IMR-90 (cell line): ENCODE measurements at regions not wholly inside any gene's neighbourhood (a gene's known extent, or its start where the extent isn't known, plus 50 kb on each side); places are given as distances from the start of the nearest gene placed in this dataset.
A peak's percentile ranks its signal among the peaks of the same experiment; 100 is the strongest.

ENCODE experiments used
- CEBPB ChIP-seq: IDR thresholded peaks from 2 replicates; pipeline ENCODE4 v1.6.1; 2012; ENCODE audit warnings: low read depth, low read length, improper control_type of control experiment
- CTCF ChIP-seq: conservative IDR thresholded peaks from 2 replicates; pipeline ENCODE4 v1.5.1; 2012; ENCODE audit warnings: mild to moderate bottlenecking, low read depth, low read length, improper control_type of control experiment
- MXI1 ChIP-seq: IDR thresholded peaks from 2 replicates; pipeline ENCODE4 v1.6.1; 2012; ENCODE audit warnings: low read depth, mild to moderate bottlenecking, low read length, moderate library complexity, borderline replicate concordance
- POLR2A ChIP-seq: IDR thresholded peaks from 2 replicates; pipeline ENCODE4 v1.6.1; 2012; ENCODE audit warnings: mild to moderate bottlenecking, low read depth, low read length
- RAD21 ChIP-seq: IDR thresholded peaks from 2 replicates; pipeline ENCODE4 v1.6.1; 2012; ENCODE audit warnings: low read length, improper control_type of control experiment
- RCOR1 ChIP-seq: IDR thresholded peaks from 2 replicates; pipeline ENCODE4 v1.6.1; 2012; ENCODE audit warnings: mild to moderate bottlenecking, low read length, improper control_type of control experiment; ENCODE audit not compliant: insufficient replicate concordance

- TF ChIP-seq RAD21, result no peak
- no peak for TF ChIP-seq CTCF
- peak; percentile 57 for TF ChIP-seq CEBPB
- peak; percentile 34 for TF ChIP-seq RCOR1
- TF ChIP-seq MXI1, result no peak
- no peak for TF ChIP-seq POLR2A
These were observed 85.0 kb downstream of the MPP7 start for GRCh38 chr10:28217848-28218247.
